ENCODE measurements at regions not wholly inside any gene's neighbourhood (a gene's known extent, or its start where the extent isn't known, plus 50 kb on each side); places are given as distances from the start of the nearest gene placed in this dataset.
"Not testable (repeated sequence)": the region's sequence is repeated elsewhere in the genome, so short reads cannot be mapped to it uniquely, and the experiment has no call there.

- DNase-seq (ENCODE audit: low read depth in 3 of 3) = no peak
Measured at GRCh38 chr12:124652661-124653060, 85.2 kb upstream of the NCOR2 start.

GRCh38 chr12:124651516-124652273, 84.3 kb upstream of the NCOR2 start:
- no peak for DNase-seq (ENCODE audit: low read depth in 3 of 3)

- DNase-seq (ENCODE audit: low read depth in 3 of 3) = no peak
Measured at GRCh38 chr12:124650912-124651311, 83.5 kb upstream of the NCOR2 start.

GRCh38 chr12:124648710-124649384, 81.4 kb upstream of the NCOR2 start:
- peak in 1 of 3 experiments; percentile 5 for DNase-seq (ENCODE audit: low read depth in 3 of 3)

- DNase-seq (ENCODE audit: low read depth in 3 of 3) = no peak
Measured at GRCh38 chr12:124647316-124647715, 79.9 kb upstream of the NCOR2 start.

- peak; percentile 24 to 69 (median 24) for DNase-seq (ENCODE audit: low read depth in 3 of 3)
Measured at GRCh38 chr12:124646385-124647230, 79.2 kb upstream of the NCOR2 start.

GRCh38 chr12:124645530-124646244, 78.3 kb upstream of the NCOR2 start:
- DNase-seq (ENCODE audit: low read depth in 3 of 3) = no peak

GRCh38 chr12:124643768-124644167, 76.4 kb upstream of the NCOR2 start:
- not testable (repeated sequence) for DNase-seq (ENCODE audit: low read depth in 3 of 3)

- no peak for DNase-seq (ENCODE audit: low read depth in 3 of 3)
Measured at GRCh38 chr12:124642105-124642504, 74.7 kb upstream of the NCOR2 start.

GRCh38 chr12:124641591-124641990, 74.2 kb upstream of the NCOR2 start:
- DNase-seq (ENCODE audit: low read depth in 3 of 3) = no peak

- no peak for DNase-seq (ENCODE audit: low read depth in 3 of 3)
Measured at GRCh38 chr12:124640056-124640455, 72.6 kb upstream of the NCOR2 start.

- no peak for DNase-seq (ENCODE audit: low read depth in 3 of 3)
Measured at GRCh38 chr12:124639122-124639806, 71.9 kb upstream of the NCOR2 start.

- DNase-seq (ENCODE audit: low read depth in 3 of 3) = no peak
Measured at GRCh38 chr12:124637581-124637981, 70.2 kb upstream of the NCOR2 start.

GRCh38 chr12:124637163-124637562, 69.8 kb upstream of the NCOR2 start:
- DNase-seq (ENCODE audit: low read depth in 3 of 3) = no peak

GRCh38 chr12:124636138-124636978, 68.9 kb upstream of the NCOR2 start:
- peak; percentile 32 to 58 (median 42) for DNase-seq (ENCODE audit: low read depth in 3 of 3)

GRCh38 chr12:124635316-124635715, 67.9 kb upstream of the NCOR2 start:
- DNase-seq (ENCODE audit: low read depth in 3 of 3) = no peak

- DNase-seq (ENCODE audit: low read depth in 3 of 3) = no peak
Measured at GRCh38 chr12:124633365-124634362, 66.3 kb upstream of the NCOR2 start.

- DNase-seq (ENCODE audit: low read depth in 3 of 3) = no peak
Measured at GRCh38 chr12:124632519-124632984, 65.1 kb upstream of the NCOR2 start.
